GM12892 (cell line): ENCODE measurements at regions not wholly inside any gene's neighbourhood (a gene's known extent, or its start where the extent isn't known, plus 50 kb on each side); places are given as distances from the start of the nearest gene placed in this dataset.
A peak's percentile ranks its signal among the peaks of the same experiment; 100 is the strongest.

ENCODE experiments used
- DNase-seq: peaks from one replicate; pipeline ENCODE4 v3.0.0; 2011; ENCODE audit not compliant: insufficient read length
- FAIRE-seq: peaks from 2 replicates; lab custom pipeline; 2011; peaks lifted over from hg19 to GRCh38; lab: Jason Lieb, UNC
- POLR2A ChIP-seq: IDR thresholded peaks from 2 replicates; pipeline ENCODE4 v1.6.1; 2011; ENCODE audit warnings: low read depth, low read length, control low read depth
- POLR2AphosphoS5 ChIP-seq: IDR thresholded peaks from 2 replicates; pipeline ENCODE4 v1.6.1; 2011; ENCODE audit warnings: low read depth, low read length, control low read depth
- TAF1 ChIP-seq: IDR thresholded peaks from 2 replicates; pipeline ENCODE4 v1.6.1; 2011; ENCODE audit warnings: low read depth, mild to moderate bottlenecking, control low read depth, low read length, borderline replicate concordance

DNA sequence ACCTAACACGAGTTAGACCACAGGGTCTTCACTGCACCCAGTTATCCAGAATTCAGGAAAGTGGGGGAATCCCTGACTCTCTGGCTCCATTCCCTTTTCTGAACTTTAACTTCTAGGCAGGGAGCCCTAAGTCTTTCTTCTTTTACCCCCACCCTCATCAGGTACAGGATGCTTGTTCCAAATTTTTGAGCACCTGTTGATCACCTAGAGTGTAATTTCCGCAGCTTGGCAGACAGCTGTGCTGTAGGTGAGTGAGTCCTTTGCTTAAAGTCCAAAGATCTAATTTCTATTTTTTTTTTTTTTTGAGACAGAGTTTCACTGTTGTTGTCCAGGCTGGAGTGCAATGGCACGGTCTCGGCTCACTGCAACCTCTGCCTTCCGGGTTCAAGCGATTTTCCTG, 89.5 kb upstream of the AKIRIN2 start:
- TF ChIP-seq POLR2A (no peak), POLR2AphosphoS5 (no peak), TAF1 (no peak)
- DNase-seq (no peak), FAIRE-seq (no peak)

DNA sequence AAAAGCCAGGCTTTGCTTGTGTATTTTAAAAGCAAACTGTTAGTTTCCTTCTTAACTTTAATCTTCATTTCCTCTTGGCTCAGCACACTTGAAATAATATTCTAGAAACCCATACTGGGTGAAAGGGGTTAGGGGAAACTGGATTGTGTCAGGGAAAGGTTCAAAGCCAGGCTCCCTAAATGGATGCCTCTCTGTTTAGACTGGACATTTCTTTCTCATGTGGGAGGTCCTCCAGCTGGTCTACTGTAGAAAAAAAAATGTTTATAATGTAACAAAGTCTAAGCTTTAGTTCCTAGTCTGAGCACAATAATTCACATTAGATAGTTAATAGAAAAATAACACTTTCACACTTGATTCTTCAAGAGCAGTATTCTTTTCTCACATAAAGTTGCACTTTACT, 89.0 kb upstream of the AKIRIN2 start:
- TF ChIP-seq POLR2A (no peak), TAF1 (no peak), POLR2AphosphoS5 (no peak)
- DNase-seq (no peak), FAIRE-seq (no peak)

DNA sequence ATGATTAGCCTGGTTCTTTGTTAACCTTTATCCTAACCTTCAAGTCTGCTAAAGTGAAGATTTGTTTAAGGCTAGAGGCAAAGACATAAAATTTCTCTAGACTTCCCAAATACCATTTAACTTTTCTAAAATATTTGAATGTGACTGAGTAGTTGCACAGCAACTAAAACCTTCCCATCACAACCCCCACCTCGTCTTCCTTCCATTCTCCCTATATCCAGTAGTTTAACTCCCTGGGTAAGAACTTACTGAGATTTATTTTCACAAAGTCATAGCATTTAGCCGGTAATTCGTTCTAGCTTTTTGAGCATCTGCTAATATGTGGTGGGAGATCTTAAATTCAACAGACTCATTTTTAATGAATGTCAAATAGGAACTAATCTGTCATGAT, 87.9 kb upstream of the AKIRIN2 start:
- FAIRE-seq (no peak), DNase-seq (no peak)
- TF ChIP-seq POLR2A (no peak), POLR2AphosphoS5 (no peak), TAF1 (no peak)

DNA sequence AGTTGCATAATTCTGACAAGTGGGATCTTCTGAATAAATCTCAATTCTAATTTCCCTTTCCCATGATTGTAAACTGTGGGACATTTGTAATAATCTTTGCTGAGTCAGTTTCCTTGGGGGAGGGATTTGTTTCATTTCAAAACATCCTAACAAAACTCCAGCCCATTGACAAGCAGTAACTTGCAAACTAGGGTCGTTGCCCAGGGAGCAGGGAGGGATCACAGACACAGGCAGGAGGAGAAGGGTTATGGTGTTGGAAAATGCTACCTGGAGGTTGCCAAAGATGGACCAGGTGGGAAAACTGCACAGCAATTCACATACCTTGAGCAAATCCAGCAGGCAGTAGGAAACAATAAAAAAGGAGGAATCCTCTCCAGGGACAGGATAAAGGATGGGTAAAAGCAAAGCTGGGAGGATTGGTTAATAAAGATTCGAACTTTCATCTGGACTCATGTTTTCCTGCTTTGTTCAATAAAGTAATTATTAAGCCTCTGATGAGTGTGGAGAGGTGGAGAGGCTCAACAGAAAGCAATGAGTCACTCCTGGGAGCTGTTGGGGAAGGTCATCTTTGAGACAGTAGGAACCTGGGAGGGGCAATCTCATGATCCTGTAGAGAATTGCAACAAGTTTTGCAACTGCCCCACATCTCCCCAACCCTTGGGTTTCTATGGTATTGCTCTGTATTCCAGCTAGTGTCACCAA, 87.3 kb upstream of the AKIRIN2 start:
- no peak for FAIRE-seq
- TF ChIP-seq TAF1 (no peak), POLR2AphosphoS5 (no peak)
- DNase-seq = no peak

DNA sequence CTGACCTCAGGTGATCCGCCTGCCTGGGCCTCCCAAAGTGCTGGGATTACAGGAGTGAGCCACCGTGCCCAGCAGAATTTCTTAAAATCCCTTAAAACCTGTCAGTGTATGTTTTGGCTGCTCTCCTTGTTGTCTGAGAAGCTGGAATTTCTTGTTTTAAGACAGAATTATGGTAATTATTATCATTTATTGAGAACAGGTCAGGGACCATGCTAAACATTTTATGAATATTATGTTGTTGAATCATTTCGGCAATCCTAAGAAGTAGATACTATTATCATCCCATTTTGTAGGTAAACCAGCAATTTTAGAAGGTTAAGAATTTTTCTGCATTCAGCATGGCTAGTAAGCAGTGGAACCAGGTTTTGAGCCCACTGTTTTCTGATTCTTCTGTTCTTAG, 86.1 kb upstream of the AKIRIN2 start:
- FAIRE-seq (no peak), DNase-seq (no peak)
- TF ChIP-seq POLR2AphosphoS5 (no peak), TAF1 (no peak)

DNA sequence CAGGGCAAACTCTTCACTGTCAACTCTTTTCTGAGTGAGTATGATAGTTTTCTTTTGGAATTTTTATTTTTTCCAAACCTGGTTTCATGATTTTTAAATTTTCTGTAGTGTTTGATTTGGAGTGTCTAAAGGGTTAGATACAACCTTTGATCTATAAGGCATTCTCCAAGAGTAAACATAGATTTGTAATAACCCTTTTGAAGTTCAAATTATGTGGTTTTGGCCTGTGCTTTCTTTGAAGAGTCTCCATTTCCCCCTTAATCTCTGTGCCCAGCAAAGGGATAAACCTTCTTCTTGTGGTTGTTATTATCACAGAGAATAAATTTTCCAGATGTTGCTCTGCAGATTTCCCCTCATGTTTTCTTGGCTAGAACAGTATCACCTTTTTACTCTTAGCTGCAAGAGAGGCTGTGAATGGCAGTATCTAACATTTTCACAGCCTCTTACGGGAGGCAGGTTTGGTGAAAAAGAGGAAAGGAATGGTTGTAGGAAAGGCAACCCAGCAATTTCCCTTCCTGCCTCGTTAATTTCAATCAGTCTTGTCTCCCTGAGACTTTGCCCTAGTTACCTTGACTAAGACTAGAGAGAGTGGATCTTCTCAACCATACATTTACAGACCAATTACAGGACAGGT, 83.3 kb upstream of the AKIRIN2 start:
- DNase-seq = no peak
- no peak for FAIRE-seq
- TF ChIP-seq POLR2A (no peak), TAF1 (no peak), POLR2AphosphoS5 (no peak)

DNA sequence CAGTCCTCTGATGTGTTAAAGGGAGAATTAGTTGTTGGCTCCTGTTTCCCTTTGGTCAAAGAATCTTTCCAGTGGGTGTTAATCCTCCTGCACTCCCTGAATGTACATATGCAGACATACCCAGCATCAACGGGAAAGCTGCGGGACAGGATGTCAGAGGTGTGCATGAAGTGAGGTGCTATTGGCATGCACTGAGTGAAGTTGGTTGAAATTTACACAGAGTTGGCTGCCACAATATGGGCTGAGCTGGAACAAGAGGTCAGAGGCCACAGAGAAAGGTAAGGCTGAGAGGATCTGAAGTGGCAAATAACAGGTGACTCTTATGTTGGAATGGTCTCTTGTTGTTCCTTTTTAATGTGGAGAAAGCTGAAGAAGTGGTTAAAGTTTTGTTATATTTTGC, 82.7 kb upstream of the AKIRIN2 start:
- TF ChIP-seq POLR2A (no peak), POLR2AphosphoS5 (no peak), TAF1 (no peak)
- DNase-seq (no peak), FAIRE-seq (peak; percentile 38)

DNA sequence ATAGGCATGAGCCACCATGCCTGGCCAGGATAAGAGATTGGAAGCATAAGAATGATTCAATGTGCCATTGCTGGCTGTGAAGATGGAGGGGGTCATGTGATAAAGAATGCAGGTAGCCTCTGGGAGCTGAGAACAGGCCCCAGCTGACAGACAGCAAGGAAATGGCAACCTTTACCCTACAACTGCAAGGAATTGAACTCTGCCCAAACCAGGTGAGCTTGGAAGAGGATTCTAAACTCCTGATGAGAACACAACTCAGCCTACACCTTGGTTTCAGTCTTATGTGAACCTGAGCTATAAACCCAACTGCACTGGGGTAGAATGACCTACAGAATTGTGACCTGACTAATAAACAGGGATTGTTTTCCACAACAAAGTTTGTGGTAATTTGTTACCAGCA, 82.0 kb upstream of the AKIRIN2 start:
- FAIRE-seq = no peak
- DNase-seq = no peak
- TF ChIP-seq POLR2AphosphoS5 = no peak
- TF ChIP-seq POLR2A = no peak
- no peak for TF ChIP-seq TAF1

DNA sequence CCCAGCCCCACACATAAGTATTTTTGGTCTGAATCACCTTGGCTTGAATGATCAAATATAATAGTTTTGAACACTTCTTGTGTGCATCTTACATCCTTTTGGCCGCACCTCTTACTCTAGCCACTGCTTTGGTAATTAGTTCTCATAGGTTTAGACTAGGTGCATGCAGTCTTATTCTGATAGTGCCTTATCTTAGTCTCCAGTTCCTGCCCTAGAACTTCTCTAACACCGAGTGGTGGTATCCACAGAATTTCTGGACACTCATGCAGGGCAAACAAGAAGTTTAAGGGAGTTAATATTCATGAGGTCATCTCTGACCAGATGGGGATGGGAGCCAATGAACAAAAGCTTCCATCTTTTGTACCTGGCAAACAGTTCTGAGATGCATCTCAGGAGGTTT, 77.5 kb upstream of the AKIRIN2 start:
- DNase-seq (no peak), FAIRE-seq (no peak)
- TF ChIP-seq POLR2AphosphoS5 = no peak
- TF ChIP-seq TAF1 = no peak
- TF ChIP-seq POLR2A = no peak

DNA sequence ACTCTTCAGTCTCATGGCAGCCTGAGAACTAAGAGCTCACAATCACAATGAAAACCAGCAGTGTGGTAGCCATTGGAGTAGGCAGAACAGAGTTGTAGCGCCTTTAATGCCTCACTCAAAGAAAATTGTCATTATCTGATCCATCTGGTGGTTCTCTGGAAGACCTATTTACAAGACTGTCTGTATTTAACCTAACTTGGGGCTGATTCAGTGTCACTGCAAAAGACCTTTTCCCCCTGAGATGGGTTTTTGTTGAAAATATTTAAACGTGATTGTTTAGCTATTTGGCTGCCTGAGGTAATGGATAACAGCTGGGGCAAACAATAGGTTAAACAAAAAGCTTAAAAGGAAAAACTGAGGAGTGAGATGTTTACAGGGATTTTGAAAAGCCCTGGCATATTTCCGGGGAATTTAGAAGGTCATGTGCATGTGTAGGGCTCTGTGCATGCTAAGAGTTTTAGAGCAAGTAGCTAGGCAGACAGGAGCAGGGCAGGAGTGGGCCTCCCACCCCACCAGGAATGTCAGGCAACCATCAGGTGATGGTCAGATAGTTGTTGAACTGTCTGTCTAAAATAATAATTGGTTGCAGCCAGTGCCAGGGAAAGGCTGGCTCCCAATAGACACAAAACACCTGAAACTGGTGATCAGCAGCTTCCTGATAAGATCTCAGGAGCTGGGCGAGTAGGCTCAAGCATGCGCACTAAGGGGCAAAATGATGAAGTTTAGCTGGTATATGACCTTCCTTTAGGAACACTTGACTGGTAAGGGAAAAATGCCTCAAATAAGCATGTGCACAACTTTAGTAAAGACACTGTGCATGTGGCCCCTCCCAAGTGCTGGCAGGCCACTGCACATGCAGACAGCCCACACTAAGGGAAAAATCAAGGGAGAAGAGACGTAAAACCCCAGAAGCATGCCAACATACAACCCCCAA, 70.8 kb upstream of the AKIRIN2 start:
- DNase-seq = no peak
- TF ChIP-seq TAF1 (no peak), POLR2AphosphoS5 (no peak), POLR2A (no peak)
- no peak for FAIRE-seq

DNA sequence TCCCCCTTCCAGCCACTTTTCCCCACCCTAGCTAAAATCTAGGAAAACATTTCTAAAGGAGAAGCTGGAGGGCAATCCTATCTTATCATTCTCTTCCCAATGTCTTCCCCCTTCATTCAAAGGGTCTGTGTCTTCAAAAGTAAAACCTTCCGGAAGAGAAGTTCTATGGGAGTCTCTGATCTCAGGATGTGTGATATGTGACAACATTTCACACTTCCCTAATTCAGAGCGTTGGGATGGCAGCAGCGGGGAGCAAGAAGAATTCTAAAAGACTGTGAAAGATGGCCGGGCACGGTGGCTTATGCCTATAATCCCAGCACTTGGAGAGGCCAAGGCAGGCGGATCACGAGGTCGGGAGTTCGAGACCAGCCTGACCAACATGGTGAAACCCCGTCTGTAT, 65.4 kb upstream of the AKIRIN2 start:
- DNase-seq = no peak
- no peak for FAIRE-seq
- TF ChIP-seq TAF1 (no peak), POLR2AphosphoS5 (no peak), POLR2A (no peak)

DNA sequence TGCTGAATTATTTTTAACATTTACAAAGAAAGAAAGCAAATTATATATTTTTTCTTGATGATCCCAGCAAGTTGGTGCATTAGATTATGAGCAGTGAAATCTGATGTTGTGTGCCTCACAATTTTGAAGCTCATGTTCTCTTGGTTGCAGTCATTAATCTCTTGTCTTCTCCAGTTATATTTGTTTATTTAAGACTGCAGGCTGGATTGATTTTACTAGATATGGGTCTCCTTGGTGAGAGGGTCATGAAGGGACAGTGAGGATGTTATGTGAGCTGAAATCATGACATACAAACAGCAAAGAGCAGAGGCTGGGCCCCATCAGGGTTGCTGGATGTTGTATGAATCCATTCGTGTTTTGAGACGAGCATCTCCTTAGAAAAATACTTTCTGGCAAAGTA, 64.2 kb upstream of the AKIRIN2 start:
- DNase-seq = no peak
- TF ChIP-seq POLR2AphosphoS5 (no peak), POLR2A (no peak), TAF1 (no peak)
- no peak for FAIRE-seq
